ENCODE measurements at regions not wholly inside any gene's neighbourhood (a gene's known extent, or its start where the extent isn't known, plus 50 kb on each side); places are given as distances from the start of the nearest gene placed in this dataset.
"Not testable (repeated sequence)": the region's sequence is repeated elsewhere in the genome, so short reads cannot be mapped to it uniquely, and the experiment has no call there.

- Histone ChIP-seq H3K27me3 (peaks cover 14% of the 10 kb centered on the region), H3K4me3 (no peak overlapping the region), H3K4me1 (replicated peaks in 1 of 2) (no peaks in the 10 kb centered on the region), H3K27ac (no peak overlapping the region), H3K9me3 (replicated peaks in 1 of 3) (no peaks in the 10 kb centered on the region), H3K36me3 (replicated peaks in 1 of 2) (no peaks in the 10 kb centered on the region)
- intact Hi-C loops (cut with DNase I), result no loop called here
- no peak for DNase-seq
- TF ChIP-seq POLR2A (IDR thresholded peaks at IDR 0.05) (no peak), CTCF (IDR thresholded peaks at IDR 0.05) (no peak)
- 75 to 84% (median 83%) methylated on average over 9 of the region's 9 CpGs for WGBS, 4 donors
These were observed 84.3 kb downstream of the RRAGC start for GRCh38 chr1:38775175-38775845.

DNA sequence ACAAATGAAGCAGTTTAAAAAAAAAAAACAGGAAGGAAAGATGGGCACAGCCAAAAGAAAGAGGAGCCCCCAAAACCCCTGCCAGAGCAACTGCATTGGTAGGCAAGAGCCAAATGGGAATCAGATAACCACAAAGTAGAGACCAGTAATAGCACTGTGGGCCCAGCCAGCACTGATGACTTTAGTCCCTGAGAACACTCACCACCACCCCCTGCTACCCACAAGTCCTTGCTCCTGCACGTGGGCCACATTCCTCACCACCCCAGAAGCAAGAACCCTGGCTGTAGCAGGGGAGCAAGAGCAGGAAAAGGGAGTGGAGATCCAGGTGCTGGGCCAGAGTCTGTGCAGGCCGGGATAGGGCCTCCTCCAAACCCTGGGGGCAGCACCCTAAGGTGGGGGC is 86.1 kb downstream of the RRAGC start:
- no peaks in the 10 kb centered on the region for H3K9me3 ChIP-seq (replicated peaks in 1 of 3)
- H3K4me3 ChIP-seq, result no peak overlapping the region
- no peak overlapping the region for H3K27ac ChIP-seq
- 50 to 81% (median 71%) methylated on average over 2 of the region's 2 CpGs for WGBS, 4 donors
- H3K36me3 ChIP-seq (replicated peaks in 1 of 2), result no peaks in the 10 kb centered on the region
- intact Hi-C loops (cut with DNase I), result no loop called here
- DNase-seq, result no peak
- TF ChIP-seq POLR2A (IDR thresholded peaks at IDR 0.05) (no peak), CTCF (IDR thresholded peaks at IDR 0.05) (no peak)
- H3K4me1 ChIP-seq (replicated peaks in 1 of 2), result no peaks in the 10 kb centered on the region
- peaks cover 6% of the 10 kb centered on the region for H3K27me3 ChIP-seq

- H3K9me3 ChIP-seq (replicated peaks in 1 of 3), result no peaks in the 10 kb centered on the region
- no peak for DNase-seq
- intact Hi-C loops (cut with DNase I), result no loop called here
- no peak overlapping the region for H3K27ac ChIP-seq
- peaks cover 7% of the 10 kb centered on the region for H3K27me3 ChIP-seq
- H3K4me3 ChIP-seq, result no peak overlapping the region
- 71 to 82% (median 75%) methylated on average over 3 of the region's 3 CpGs for WGBS, 4 donors
- H3K4me1 ChIP-seq (replicated peaks in 1 of 2), result no peaks in the 10 kb centered on the region
- no peaks in the 10 kb centered on the region for H3K36me3 ChIP-seq (replicated peaks in 1 of 2)
- TF ChIP-seq POLR2A (IDR thresholded peaks at IDR 0.05) (no peak), CTCF (IDR thresholded peaks at IDR 0.05) (no peak)
These were observed 86.6 kb downstream of the RRAGC start for GRCh38 chr1:38772953-38773352.

DNA sequence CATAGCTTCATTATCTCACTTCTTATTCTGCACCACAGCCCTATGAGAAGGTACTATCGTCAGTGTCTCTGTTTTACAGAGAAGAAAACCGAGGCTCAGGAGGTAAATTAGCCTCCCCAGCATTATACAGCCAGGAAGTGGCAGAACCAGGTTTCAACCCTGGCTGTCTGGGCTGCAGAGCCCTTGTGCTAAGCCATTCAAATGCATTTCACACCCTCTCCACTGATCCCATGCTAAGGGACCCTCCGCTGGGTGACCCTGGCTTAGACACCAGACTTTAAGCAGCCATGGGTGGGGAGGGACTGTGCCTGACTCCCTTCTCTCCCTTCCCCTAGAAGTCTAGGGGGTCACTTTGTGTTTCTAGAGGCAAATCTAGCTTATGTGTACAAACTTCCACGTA is 87.5 kb downstream of the RRAGC start:
- H3K4me1 ChIP-seq (replicated peaks in 1 of 2), result no peaks in the 10 kb centered on the region
- intact Hi-C loops (cut with DNase I), result no loop called here
- no peaks in the 10 kb centered on the region for H3K9me3 ChIP-seq (replicated peaks in 1 of 3)
- H3K4me3 ChIP-seq, result no peak overlapping the region
- no peak for DNase-seq
- 52 to 73% (median 58%) methylated on average over 2 to 4 of the region's 4 CpGs for WGBS, 4 donors
- no peak overlapping the region for H3K27ac ChIP-seq
- H3K27me3 ChIP-seq, result peaks cover 11% of the 10 kb centered on the region
- TF ChIP-seq CTCF (IDR thresholded peaks at IDR 0.05) (no peak), POLR2A (IDR thresholded peaks at IDR 0.05) (no peak)
- H3K36me3 ChIP-seq (replicated peaks in 1 of 2), result no peaks in the 10 kb centered on the region

GRCh38 chr1:38770516-38771173 is 88.9 kb downstream of the RRAGC start:
- intact Hi-C loops (cut with DNase I); H3K4me1 ChIP-seq (replicated peaks in 1 of 2); DNase-seq; H3K4me3 ChIP-seq; H3K27ac ChIP-seq; H3K9me3 ChIP-seq (replicated peaks in 1 of 3); H3K27me3 ChIP-seq; H3K36me3 ChIP-seq (replicated peaks in 1 of 2): not testable (repeated sequence)
- 84 to 100% (median 92%) methylated on average over 2 to 4 of the region's 5 CpGs for WGBS, 4 donors

Measured in adrenal gland (tissue), 9 donors.